ENCODE measurements at regions not wholly inside any gene's neighbourhood (a gene's known extent, or its start where the extent isn't known, plus 50 kb on each side); places are given as distances from the start of the nearest gene placed in this dataset.
A peak's percentile ranks its signal among the peaks of the same experiment; 100 is the strongest.
"Not testable (repeated sequence)": the region's sequence is repeated elsewhere in the genome, so short reads cannot be mapped to it uniquely, and the experiment has no call there.

- peaks cover 3% of the 10 kb centered on the region for H3K9me3 ChIP-seq
- H3K4me3 ChIP-seq, result no peak overlapping the region
- H3K27me3 ChIP-seq, result no peaks in the 10 kb centered on the region
- H3K27ac ChIP-seq, result no peak overlapping the region
- H3K4me1 ChIP-seq, result no peaks in the 10 kb centered on the region
- intact Hi-C loops (cut with DNase I), result no loop called here
- TF ChIP-seq, protein P1, sequence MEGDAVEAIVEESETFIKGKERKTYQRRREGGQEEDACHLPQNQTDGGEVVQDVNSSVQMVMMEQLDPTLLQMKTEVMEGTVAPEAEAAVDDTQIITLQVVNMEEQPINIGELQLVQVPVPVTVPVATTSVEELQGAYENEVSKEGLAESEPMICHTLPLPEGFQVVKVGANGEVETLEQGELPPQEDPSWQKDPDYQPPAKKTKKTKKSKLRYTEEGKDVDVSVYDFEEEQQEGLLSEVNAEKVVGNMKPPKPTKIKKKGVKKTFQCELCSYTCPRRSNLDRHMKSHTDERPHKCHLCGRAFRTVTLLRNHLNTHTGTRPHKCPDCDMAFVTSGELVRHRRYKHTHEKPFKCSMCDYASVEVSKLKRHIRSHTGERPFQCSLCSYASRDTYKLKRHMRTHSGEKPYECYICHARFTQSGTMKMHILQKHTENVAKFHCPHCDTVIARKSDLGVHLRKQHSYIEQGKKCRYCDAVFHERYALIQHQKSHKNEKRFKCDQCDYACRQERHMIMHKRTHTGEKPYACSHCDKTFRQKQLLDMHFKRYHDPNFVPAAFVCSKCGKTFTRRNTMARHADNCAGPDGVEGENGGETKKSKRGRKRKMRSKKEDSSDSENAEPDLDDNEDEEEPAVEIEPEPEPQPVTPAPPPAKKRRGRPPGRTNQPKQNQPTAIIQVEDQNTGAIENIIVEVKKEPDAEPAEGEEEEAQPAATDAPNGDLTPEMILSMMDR (IDR thresholded peaks at IDR 0.05), result no peak
- DNase-seq (no peak), ATAC-seq (peak; percentile 22)
- no peaks in the 10 kb centered on the region for H3K36me3 ChIP-seq
These were observed 843.0 kb upstream of the ATXN8OS start for GRCh38 chr13:69264362-69265334.

GRCh38 chr13:69243366-69243765 is 864.3 kb upstream of the ATXN8OS start:
- no peaks in the 10 kb centered on the region for H3K4me1 ChIP-seq
- H3K4me3 ChIP-seq, result no peak overlapping the region
- no peaks in the 10 kb centered on the region for H3K36me3 ChIP-seq
- TF ChIP-seq, protein P1 (IDR thresholded peaks at IDR 0.05), result no peak
- DNase-seq, result no peak
- H3K27ac ChIP-seq, result no peak overlapping the region
- H3K27me3 ChIP-seq, result no peaks in the 10 kb centered on the region
- no peaks in the 10 kb centered on the region for H3K9me3 ChIP-seq
- intact Hi-C loops (cut with DNase I), result no loop called here
- no peak for ATAC-seq

DNA sequence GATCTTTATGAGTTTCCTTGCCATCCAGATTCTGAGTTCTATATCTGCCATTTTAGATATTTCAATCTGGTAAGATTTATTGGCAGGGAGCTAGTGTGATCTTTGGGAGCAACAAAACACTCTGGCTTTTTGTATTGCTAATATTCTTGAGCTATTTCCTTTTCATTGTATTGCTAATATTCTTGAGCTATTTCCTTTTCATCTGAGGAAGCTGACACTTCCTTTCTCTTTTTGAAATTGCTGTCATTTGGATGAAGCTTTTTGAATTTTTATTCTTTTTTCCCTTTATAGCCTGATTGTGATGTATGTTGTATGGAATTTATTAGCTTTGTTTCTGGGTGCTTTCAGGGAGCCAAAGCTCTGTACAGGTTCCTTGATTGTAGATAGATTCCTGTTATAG is 873.5 kb upstream of the ATXN8OS start:
- intact Hi-C loops (cut with DNase I), result no loop called here
- H3K9me3 ChIP-seq, result no peaks in the 10 kb centered on the region
- no peaks in the 10 kb centered on the region for H3K4me1 ChIP-seq
- no peak overlapping the region for H3K27ac ChIP-seq
- H3K36me3 ChIP-seq, result no peaks in the 10 kb centered on the region
- TF ChIP-seq, protein P1 (IDR thresholded peaks at IDR 0.05), result no peak
- ATAC-seq, result no peak
- H3K4me3 ChIP-seq, result no peak overlapping the region
- no peaks in the 10 kb centered on the region for H3K27me3 ChIP-seq
- DNase-seq, result no peak

DNA sequence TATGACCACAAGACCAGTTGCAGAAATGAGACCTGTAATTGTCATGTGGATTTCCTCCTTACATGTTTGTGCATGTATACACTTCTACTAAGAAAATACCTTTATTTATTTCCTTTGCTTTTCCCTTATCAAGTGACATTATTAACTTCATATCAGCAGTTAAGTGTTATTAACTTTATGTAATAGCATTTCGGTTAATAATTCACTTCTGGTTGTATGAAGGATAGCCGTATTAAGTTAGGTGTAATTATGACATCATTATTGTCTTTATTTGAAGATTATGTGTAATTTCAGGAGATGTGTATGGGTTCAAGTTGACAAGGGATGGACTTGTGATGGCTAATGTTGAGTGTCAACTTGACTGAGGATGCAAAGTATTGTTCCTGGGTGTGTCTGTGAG is 881.2 kb upstream of the ATXN8OS start:
- Histone ChIP-seq H3K27me3 (no peaks in the 10 kb centered on the region), H3K4me3 (no peak overlapping the region), H3K27ac (no peak overlapping the region), H3K36me3 (no peaks in the 10 kb centered on the region), H3K9me3 (no peaks in the 10 kb centered on the region), H3K4me1 (no peaks in the 10 kb centered on the region)
- ATAC-seq (no peak), DNase-seq (no peak)
- intact Hi-C loops (cut with DNase I), result no loop called here
- TF ChIP-seq, protein P1 (IDR thresholded peaks at IDR 0.05), result no peak

GRCh38 chr13:69221633-69222498 is 885.8 kb upstream of the ATXN8OS start:
- ATAC-seq; H3K27ac ChIP-seq; H3K4me1 ChIP-seq; H3K4me3 ChIP-seq; H3K36me3 ChIP-seq; DNase-seq; intact Hi-C loops (cut with DNase I); H3K27me3 ChIP-seq; H3K9me3 ChIP-seq: not testable (repeated sequence)

DNA sequence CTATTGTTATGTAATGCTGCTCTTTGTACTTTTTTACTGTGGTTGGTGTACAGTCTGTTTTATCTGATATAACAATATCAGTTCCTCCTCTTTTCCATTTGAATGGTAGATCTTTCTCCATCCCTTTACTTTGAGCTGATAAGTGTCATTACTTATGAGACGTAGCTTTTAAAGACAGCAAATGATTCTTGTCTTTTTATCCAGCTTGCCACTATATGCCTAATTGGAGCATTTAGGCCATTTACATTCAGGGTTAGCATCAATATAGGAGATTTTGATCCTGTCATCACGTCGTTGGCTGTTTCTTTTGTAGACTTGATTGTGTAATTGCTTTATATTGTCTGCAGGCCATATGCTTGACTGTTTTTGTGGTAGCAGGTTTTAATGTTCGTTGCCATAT is 894.2 kb upstream of the ATXN8OS start:
- no peak for ATAC-seq
- TF ChIP-seq, protein P1 (IDR thresholded peaks at IDR 0.05), result no peak
- intact Hi-C loops (cut with DNase I), result no loop called here
- no peak for DNase-seq
- Histone ChIP-seq H3K4me1 (no peaks in the 10 kb centered on the region), H3K9me3 (no peaks in the 10 kb centered on the region), H3K36me3 (no peaks in the 10 kb centered on the region), H3K27ac (no peak overlapping the region), H3K27me3 (no peaks in the 10 kb centered on the region), H3K4me3 (no peak overlapping the region)
